ENCODE measurements at regions not wholly inside any gene's neighbourhood (a gene's known extent, or its start where the extent isn't known, plus 50 kb on each side); places are given as distances from the start of the nearest gene placed in this dataset.

DNA sequence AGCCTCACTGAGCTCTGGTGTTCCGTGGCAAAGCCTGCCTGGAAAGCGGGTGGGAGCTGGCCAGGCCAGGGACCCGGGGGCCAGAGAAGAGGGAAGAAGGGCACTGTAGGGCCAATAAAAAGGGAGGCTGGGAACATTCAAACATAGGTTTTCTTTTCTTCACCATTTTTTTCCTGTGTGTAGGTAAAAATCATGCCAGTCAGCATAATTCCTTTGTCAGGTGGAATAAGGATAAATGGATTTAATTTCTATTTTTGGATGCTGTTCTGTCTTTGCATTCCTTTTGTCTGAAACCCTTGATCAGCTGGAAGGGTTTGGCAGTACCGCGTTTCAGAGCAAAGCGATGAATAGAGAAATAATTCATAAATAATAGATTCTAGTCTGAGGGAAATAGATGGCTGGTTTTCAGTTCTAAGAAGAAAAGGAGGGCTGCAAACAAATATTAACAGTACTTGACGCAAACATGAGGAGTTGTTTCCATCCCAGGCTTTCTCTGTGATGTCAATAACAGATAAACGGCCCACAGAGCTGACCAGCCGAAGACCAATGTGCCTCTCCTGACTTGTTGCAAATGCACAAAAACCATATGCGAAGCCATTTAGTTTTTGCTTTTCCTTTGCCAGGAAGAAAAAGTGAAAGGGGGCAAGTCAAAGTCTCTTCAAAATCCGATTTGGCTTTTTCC, 384.4 kb downstream of the TSN start:
- TF ChIP-seq POLR2A (IDR thresholded peaks at IDR 0.05) (no peak), CTCF (IDR thresholded peaks at IDR 0.05) (no peak)

All from body of pancreas (tissue), 4 donors.